ENCODE measurements at regions not wholly inside any gene's neighbourhood (a gene's known extent, or its start where the extent isn't known, plus 50 kb on each side); places are given as distances from the start of the nearest gene placed in this dataset.
"Not testable (repeated sequence)": the region's sequence is repeated elsewhere in the genome, so short reads cannot be mapped to it uniquely, and the experiment has no call there.

GRCh38 chr6:85838351-85839119, 195.8 kb upstream of the SYNCRIP start:
- not testable (repeated sequence) for DNase-seq (ENCODE audit: low read depth)

GRCh38 chr6:85828973-85829372, 186.3 kb upstream of the SYNCRIP start:
- DNase-seq (ENCODE audit: low read depth) = no peak

GRCh38 chr6:85826997-85827396, 184.3 kb upstream of the SYNCRIP start:
- DNase-seq (ENCODE audit: low read depth) = no peak

GRCh38 chr6:85824329-85824728, 181.6 kb upstream of the SYNCRIP start:
- DNase-seq (ENCODE audit: low read depth) = no peak

GRCh38 chr6:85810558-85810957, 167.9 kb upstream of the SYNCRIP start:
- no peak for DNase-seq (ENCODE audit: low read depth)

DNA sequence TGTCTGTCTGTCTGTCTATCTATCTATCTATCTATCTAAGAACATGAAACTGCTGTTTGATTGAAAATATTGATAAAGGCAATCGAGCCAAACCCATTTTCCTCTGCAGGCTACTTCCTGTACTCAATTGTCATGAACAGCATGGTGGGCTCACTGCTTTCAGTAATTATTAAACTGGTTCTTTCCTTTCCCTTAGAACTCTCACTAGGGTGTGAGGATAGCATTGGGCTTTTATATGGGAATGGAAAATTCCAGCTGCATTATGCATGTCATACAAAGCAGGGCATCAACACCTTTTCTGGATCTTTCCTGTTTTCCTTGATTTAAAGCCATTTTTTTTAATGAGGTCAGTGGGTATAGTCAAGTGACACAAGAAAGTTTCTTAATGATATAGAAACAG, 161.0 kb upstream of the SYNCRIP start:
- DNase-seq (ENCODE audit: low read depth) = no peak

DNA sequence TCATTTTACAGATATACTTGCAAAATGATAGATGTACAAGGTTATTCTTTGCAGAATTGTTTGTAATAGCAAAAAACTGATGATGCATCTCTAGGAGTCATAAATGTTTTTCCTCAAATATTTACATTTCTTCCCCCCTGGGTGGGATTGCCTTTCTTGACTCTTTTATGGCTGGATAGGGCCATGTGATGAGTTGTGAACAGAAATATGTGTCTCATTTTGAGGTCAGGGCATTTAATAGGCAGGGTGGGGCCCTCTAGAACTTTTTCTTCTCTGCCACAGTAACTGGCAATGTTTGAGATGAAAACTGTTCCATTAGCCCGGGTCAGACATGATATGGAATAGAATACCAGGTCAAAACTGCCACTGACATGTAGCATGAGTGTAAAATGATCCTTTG, 159.5 kb upstream of the SYNCRIP start:
- DNase-seq (ENCODE audit: low read depth) = no peak

- DNase-seq (ENCODE audit: low read depth) = no peak
Observed at GRCh38 chr6:85798931-85799652, 156.4 kb upstream of the SYNCRIP start.

GRCh38 chr6:85797993-85798392, 155.3 kb upstream of the SYNCRIP start:
- DNase-seq (ENCODE audit: low read depth) = no peak

DNA sequence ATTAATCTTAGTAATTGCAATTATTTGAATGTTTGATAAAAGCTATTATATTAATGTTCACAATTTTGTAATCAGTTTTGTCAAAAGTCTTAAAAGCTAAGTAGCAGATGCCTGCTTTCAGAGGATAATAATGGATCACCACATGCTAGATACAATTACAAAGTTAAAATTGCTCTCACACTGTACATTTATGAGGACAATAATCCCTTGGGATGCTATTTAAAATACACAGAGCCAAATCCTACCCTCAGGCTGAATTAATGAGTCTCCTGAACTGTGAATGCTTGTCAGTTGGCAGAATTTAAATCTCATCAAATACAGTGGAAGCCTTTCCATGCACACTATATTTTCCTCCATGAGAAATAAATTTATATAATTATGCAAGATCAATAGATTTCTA, 153.3 kb upstream of the SYNCRIP start:
- DNase-seq (ENCODE audit: low read depth) = no peak

- peak; percentile 32 for DNase-seq (ENCODE audit: low read depth)
Observed at GRCh38 chr6:85792254-85792653, 149.6 kb upstream of the SYNCRIP start.

- DNase-seq (ENCODE audit: low read depth) = no peak
Observed at GRCh38 chr6:85775883-85776282, 133.2 kb upstream of the SYNCRIP start.

GRCh38 chr6:85772641-85773040, 130.0 kb upstream of the SYNCRIP start:
- DNase-seq (ENCODE audit: low read depth) = no peak

- no peak for DNase-seq (ENCODE audit: low read depth)
Observed at GRCh38 chr6:85771925-85772430, 129.3 kb upstream of the SYNCRIP start.

GRCh38 chr6:85771455-85771854, 128.8 kb upstream of the SYNCRIP start:
- DNase-seq (ENCODE audit: low read depth) = no peak

GRCh38 chr6:85764844-85765243, 122.2 kb upstream of the SYNCRIP start:
- no peak for DNase-seq (ENCODE audit: low read depth)

GRCh38 chr6:85756982-85757381, 114.3 kb upstream of the SYNCRIP start:
- DNase-seq (ENCODE audit: low read depth) = peak; percentile 15

- DNase-seq (ENCODE audit: low read depth) = no peak
Observed at GRCh38 chr6:85754894-85755293, 112.2 kb upstream of the SYNCRIP start.

- no peak for DNase-seq (ENCODE audit: low read depth)
Observed at GRCh38 chr6:85752602-85753001, 109.9 kb upstream of the SYNCRIP start.

GRCh38 chr6:85751374-85752055, 108.8 kb upstream of the SYNCRIP start:
- DNase-seq (ENCODE audit: low read depth) = no peak

DNA sequence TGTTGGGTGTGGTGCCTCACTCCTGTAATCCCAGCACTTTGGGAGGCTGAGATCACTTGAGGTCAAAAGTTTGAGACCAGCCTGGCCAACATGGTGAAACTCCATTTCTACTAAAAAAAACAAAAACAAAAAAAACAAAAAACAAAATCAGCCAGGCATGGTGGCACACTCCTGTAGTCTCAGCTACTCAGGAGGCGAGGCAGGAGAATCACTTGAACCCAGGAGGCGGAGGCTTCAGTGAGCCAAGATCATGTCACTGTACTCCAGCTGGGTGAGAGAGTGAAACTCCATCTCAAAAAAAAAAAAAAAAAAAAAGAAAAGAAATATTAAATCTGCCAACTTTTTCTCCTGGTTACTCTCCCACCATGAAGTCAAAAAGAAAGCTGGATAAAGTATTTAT, 107.5 kb upstream of the SYNCRIP start:
- DNase-seq (ENCODE audit: low read depth) = not testable (repeated sequence)

- DNase-seq (ENCODE audit: low read depth) = no peak
Observed at GRCh38 chr6:85749236-85749635, 106.5 kb upstream of the SYNCRIP start.

- DNase-seq (ENCODE audit: low read depth) = peak; percentile 37
Observed at GRCh38 chr6:85747666-85748065, 105.0 kb upstream of the SYNCRIP start.

All from HS-5 (cell line).